Coronary artery (tissue), 2 donors: ENCODE measurements at regions not wholly inside any gene's neighbourhood (a gene's known extent, or its start where the extent isn't known, plus 50 kb on each side); places are given as distances from the start of the nearest gene placed in this dataset.
"Not testable (repeated sequence)": the region's sequence is repeated elsewhere in the genome, so short reads cannot be mapped to it uniquely, and the experiment has no call there.

ENCODE experiments used
- DNase-seq: peaks from one replicate; pipeline ENCODE4 v3.0.0-alpha.2; 2017; ENCODE audit warnings: low spot score
- H3K27ac ChIP-seq, 2 donors: fragments of 200-600 bp; sonication (generic); one replicate each; pipeline ENCODE4 v1.5.1; 2016 to 2019
- H3K4me3 ChIP-seq: fragments of 200-600 bp; sonication (generic); 2 replicates; pipeline ENCODE4 v1.5.1; 2016; ENCODE audit warnings: mild to moderate bottlenecking, moderate library complexity
- CTCF ChIP-seq: fragments of 200-600 bp; sonication (generic); IDR thresholded peaks from one replicate; pipeline ENCODE4 v1.5.1; 2019; ENCODE audit warnings: antibody characterized with exemption

- Histone ChIP-seq H3K27ac (no peak overlapping the region), H3K4me3 (no peak overlapping the region)
- no peak for TF ChIP-seq CTCF
- DNase-seq: no peak
These were observed 193.7 kb upstream of the P2RY1 start for GRCh38 chr3:152641198-152641597.

GRCh38 chr3:152642658-152643057 lies 192.3 kb upstream of the P2RY1 start:
- no peak for DNase-seq
- no peak for TF ChIP-seq CTCF
- H3K27ac ChIP-seq: no peak overlapping the region

GRCh38 chr3:152644478-152644877 lies 190.5 kb upstream of the P2RY1 start:
- TF ChIP-seq CTCF: no peak
- Histone ChIP-seq H3K4me3 (no peak overlapping the region), H3K27ac (no peak overlapping the region)
- no peak for DNase-seq

More at GRCh38 chr3:152642658-152643057, 192.3 kb upstream of the P2RY1 start:
- no peak overlapping the region for H3K4me3 ChIP-seq

GRCh38 chr3:152646004-152646403 lies 188.9 kb upstream of the P2RY1 start:
- no peak for TF ChIP-seq CTCF
- Histone ChIP-seq H3K4me3 (no peak overlapping the region), H3K27ac (no peak overlapping the region)
- no peak for DNase-seq

- no peak for TF ChIP-seq CTCF
- DNase-seq: no peak
- H3K4me3 ChIP-seq: no peak overlapping the region
- no peak overlapping the region for H3K27ac ChIP-seq
These were observed 184.8 kb upstream of the P2RY1 start for GRCh38 chr3:152650177-152650576.

- not testable (repeated sequence) for H3K4me3 ChIP-seq, DNase-seq, H3K27ac ChIP-seq
These were observed 184.0 kb upstream of the P2RY1 start for GRCh38 chr3:152650923-152651322.

GRCh38 chr3:152656214-152656971 lies 178.5 kb upstream of the P2RY1 start:
- no peak overlapping the region for H3K27ac ChIP-seq
- DNase-seq: no peak
- no peak for TF ChIP-seq CTCF
- peak overlapping the region; percentile 48 for H3K4me3 ChIP-seq
